HG02840 (cell line): ENCODE measurements at regions not wholly inside any gene's neighbourhood (a gene's known extent, or its start where the extent isn't known, plus 50 kb on each side); places are given as distances from the start of the nearest gene placed in this dataset.

Source experiments
- ATAC-seq: cut with Tn5 transposase; IDR thresholded peaks from one replicate; pipeline ENCODE4 v1.9.1; 2021; ENCODE audit warnings: mild to moderate bottlenecking, moderate library complexity, moderate number of reproducible peaks; ENCODE audit not compliant: unreplicated experiment, low FRiP score

- ATAC-seq: no peak
Measured at GRCh38 chrX:79300856-79301255, 66.3 kb downstream of the ITM2A start.

- no peak for ATAC-seq
Measured at GRCh38 chrX:79290596-79290995, 76.5 kb downstream of the ITM2A start.

- ATAC-seq: no peak
Measured at GRCh38 chrX:79288733-79289132, 78.4 kb downstream of the ITM2A start.

GRCh38 chrX:79287724-79288123 is 79.4 kb downstream of the ITM2A start:
- ATAC-seq: no peak

- ATAC-seq: no peak
Measured at GRCh38 chrX:79281775-79282174, 85.4 kb downstream of the ITM2A start.

GRCh38 chrX:79270401-79270800 is 96.7 kb downstream of the ITM2A start:
- peak; percentile 94 for ATAC-seq

GRCh38 chrX:79268788-79269187 is 98.3 kb downstream of the ITM2A start:
- no peak for ATAC-seq

- ATAC-seq: no peak
Measured at GRCh38 chrX:79266702-79267101, 100.4 kb downstream of the ITM2A start.

- ATAC-seq: no peak
Measured at GRCh38 chrX:79263550-79263949, 103.6 kb downstream of the ITM2A start.

- ATAC-seq: peak; percentile 93
Measured at GRCh38 chrX:79259073-79259689, 108.0 kb downstream of the ITM2A start.

- ATAC-seq: no peak
Measured at GRCh38 chrX:79243691-79244090, 99.2 kb downstream of the GPR174 start.

GRCh38 chrX:79235899-79236298 is 91.4 kb downstream of the GPR174 start:
- no peak for ATAC-seq

- no peak for ATAC-seq
Measured at GRCh38 chrX:79231662-79232061, 87.2 kb downstream of the GPR174 start.
